DND-41 (cell line): ENCODE measurements at regions not wholly inside any gene's neighbourhood (a gene's known extent, or its start where the extent isn't known, plus 50 kb on each side); places are given as distances from the start of the nearest gene placed in this dataset.

Experiments used
- ATAC-seq: fragments of 200-7000 bp; cut with Tn5 transposase; 3 replicates; pipeline ENCODE4 v1.9.1; 2021; ENCODE audit warnings: low read depth; ENCODE audit not compliant: insufficient read depth
- DNase-seq: peaks from one replicate; pipeline ENCODE4 v3.0.0-alpha.2; 2020
- H2AFZ ChIP-seq: 2 replicates; pipeline ENCODE4 v1.6.0; 2012; ENCODE audit warnings: low read depth, low read length
- H3K27ac ChIP-seq: 2 replicates; pipeline ENCODE4 v1.5.1; 2012; ENCODE audit warnings: low read length, inconsistent platforms
- H3K27me3 ChIP-seq: fragments of 200-600 bp; sonication (generic); 2 replicates; pipeline ENCODE4 v1.6.0; 2012; ENCODE audit warnings: low read length, mild to moderate bottlenecking, inconsistent platforms; ENCODE audit not compliant: insufficient read depth, poor library complexity
- H3K36me3 ChIP-seq: 2 replicates; pipeline ENCODE4 v1.5.1; 2012; ENCODE audit warnings: low read length, inconsistent platforms; ENCODE audit not compliant: insufficient read depth
- H3K4me1 ChIP-seq: 2 replicates; pipeline ENCODE4 v1.5.1; 2012; ENCODE audit warnings: mild to moderate bottlenecking, low read length; ENCODE audit not compliant: insufficient read depth
- H3K4me2 ChIP-seq: 2 replicates; pipeline ENCODE4 v1.6.0; 2012; ENCODE audit warnings: mild to moderate bottlenecking, moderate library complexity, low read length, inconsistent platforms; ENCODE audit not compliant: insufficient read depth
- H3K4me3 ChIP-seq, 2 experiments: fragments of 200-600 bp in 1 of 2; shearing (Covaris generic) in 1 of 2; 2 replicates each; pipeline ENCODE4 v1.5.1; 2012 to 2016; ENCODE audit warnings: inconsistent platforms in 2 of 2, low read length in 2 of 2, mild to moderate bottlenecking in 2 of 2, low read depth in 1 of 2, moderate library complexity in 1 of 2
- H3K79me2 ChIP-seq: 2 replicates; pipeline ENCODE4 v1.6.0; 2012; ENCODE audit warnings: low read length, inconsistent platforms; ENCODE audit not compliant: insufficient read depth
- H3K9ac ChIP-seq: 2 replicates; pipeline ENCODE4 v1.6.0; 2012; ENCODE audit warnings: low read depth, mild to moderate bottlenecking, inconsistent platforms, low read length, moderate library complexity
- H3K9me3 ChIP-seq: 2 replicates; pipeline ENCODE4 v1.5.1; 2012; ENCODE audit warnings: low read length, moderate library complexity, mild to moderate bottlenecking, inconsistent platforms; ENCODE audit not compliant: insufficient read depth, severe bottlenecking
- H4K20me1 ChIP-seq: 2 replicates; pipeline ENCODE4 v1.6.0; 2012; ENCODE audit warnings: low read length; ENCODE audit not compliant: insufficient read depth
- EZH2 ChIP-seq: IDR thresholded peaks from 3 replicates; pipeline ENCODE4 v1.6.1; 2012; ENCODE audit warnings: borderline replicate concordance, low read depth, mild to moderate bottlenecking, moderate library complexity, low read length, inconsistent platforms; ENCODE audit not compliant: severe bottlenecking
- TF ChIP-seq, protein P1 (sequence below): IDR thresholded peaks from 2 replicates; pipeline ENCODE4 v1.5.1; 2012; ENCODE audit warnings: borderline replicate concordance, low read length, moderate library complexity, mild to moderate bottlenecking; ENCODE audit not compliant: poor library complexity, severe bottlenecking; ENCODE audit errors: extremely low read depth

DNA sequence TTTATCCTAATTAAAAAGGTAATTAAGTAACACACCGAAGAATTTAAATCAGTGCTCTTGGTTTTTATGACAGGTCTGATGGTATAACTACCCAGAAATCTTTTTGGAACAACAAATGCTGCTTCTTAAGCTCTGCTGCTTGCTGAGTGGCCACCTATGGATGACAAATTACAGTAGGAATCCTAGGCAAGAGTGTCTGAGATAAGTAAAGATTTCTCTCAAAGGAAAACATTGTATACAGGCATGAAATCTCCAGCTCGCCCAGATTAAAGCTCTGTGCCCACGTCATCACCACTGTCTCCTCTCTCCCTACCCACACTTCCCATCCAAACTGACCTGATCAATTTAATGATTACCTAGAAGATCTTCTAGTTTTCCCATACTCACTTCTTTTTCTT lies 1083.0 kb upstream of the MAP3K7 start:
- Histone ChIP-seq H3K36me3 (no peaks in the 10 kb centered on the region), H3K4me3 (no peak overlapping the region), H3K4me2 (no peak overlapping the region), H4K20me1 (no peaks in the 10 kb centered on the region), H2AFZ (no peak overlapping the region), H3K4me1 (no peaks in the 10 kb centered on the region), H3K9ac (no peak overlapping the region), H3K79me2 (no peaks in the 10 kb centered on the region), H3K9me3 (no peaks in the 10 kb centered on the region), H3K27me3 (no peaks in the 10 kb centered on the region), H3K27ac (no peak overlapping the region)
- DNase-seq (no peak), ATAC-seq (no peak)
- no peak for TF ChIP-seq EZH2
- TF ChIP-seq, protein P1, sequence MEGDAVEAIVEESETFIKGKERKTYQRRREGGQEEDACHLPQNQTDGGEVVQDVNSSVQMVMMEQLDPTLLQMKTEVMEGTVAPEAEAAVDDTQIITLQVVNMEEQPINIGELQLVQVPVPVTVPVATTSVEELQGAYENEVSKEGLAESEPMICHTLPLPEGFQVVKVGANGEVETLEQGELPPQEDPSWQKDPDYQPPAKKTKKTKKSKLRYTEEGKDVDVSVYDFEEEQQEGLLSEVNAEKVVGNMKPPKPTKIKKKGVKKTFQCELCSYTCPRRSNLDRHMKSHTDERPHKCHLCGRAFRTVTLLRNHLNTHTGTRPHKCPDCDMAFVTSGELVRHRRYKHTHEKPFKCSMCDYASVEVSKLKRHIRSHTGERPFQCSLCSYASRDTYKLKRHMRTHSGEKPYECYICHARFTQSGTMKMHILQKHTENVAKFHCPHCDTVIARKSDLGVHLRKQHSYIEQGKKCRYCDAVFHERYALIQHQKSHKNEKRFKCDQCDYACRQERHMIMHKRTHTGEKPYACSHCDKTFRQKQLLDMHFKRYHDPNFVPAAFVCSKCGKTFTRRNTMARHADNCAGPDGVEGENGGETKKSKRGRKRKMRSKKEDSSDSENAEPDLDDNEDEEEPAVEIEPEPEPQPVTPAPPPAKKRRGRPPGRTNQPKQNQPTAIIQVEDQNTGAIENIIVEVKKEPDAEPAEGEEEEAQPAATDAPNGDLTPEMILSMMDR, result no peak

DNA sequence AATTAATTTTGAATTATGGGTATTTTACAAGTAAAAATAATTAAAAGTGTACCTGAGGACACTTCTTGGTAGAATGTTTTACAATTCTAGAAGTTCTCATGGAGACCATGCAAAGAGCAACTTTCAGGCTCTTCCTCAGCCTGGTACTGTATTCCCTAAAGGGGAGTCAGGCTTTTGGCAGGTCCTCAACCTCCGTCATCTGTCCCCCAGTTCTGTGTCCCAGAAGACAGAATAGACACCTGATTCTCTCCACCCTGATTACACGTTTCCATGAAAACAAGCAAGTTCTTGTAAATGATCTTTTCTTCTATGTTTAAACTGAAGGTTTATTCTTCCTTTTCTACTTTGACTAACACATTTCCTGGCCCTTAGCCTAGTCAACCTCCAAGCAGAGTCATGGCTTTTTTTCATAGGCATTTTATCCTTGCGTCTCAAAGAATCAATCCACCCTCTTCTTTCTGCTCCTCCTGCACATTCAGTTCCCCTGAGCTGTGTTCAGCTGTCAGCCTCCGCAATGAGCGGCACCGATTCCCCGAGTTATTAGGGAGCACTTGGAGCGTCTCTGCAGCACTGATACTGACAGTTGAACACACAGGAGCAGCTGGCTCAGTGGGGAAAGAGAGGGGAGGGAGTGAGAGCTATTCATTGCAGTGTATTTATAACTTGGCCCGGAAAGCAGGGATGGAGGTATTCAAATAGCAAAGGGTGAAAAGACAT lies 1082.4 kb upstream of the MAP3K7 start:
- no peak overlapping the region for H3K4me2 ChIP-seq

DNA sequence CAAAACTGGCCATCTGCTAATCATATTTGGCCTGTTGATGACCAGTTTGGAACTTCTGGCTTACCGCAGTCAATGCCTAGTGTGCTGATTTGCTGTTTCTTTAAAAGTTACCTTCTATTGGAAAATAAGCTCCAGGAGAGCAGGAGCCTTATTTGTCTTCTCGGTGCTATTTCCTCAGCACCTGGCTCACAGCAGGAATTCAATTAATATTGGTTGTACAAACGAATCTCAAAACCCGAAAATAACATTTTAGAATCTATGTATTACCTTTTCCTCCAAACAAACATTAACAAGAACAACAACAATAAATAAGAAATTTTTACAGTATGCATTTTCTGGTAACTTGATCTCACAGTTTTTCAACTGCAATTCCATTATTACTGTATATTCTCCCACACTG lies 1080.7 kb upstream of the MAP3K7 start:
- Histone ChIP-seq H3K79me2 (no peaks in the 10 kb centered on the region), H3K27ac (no peak overlapping the region), H3K9ac (no peak overlapping the region), H3K4me1 (no peaks in the 10 kb centered on the region), H2AFZ (no peak overlapping the region), H3K36me3 (no peaks in the 10 kb centered on the region), H3K4me2 (no peak overlapping the region), H3K4me3 (no peak overlapping the region), H3K9me3 (no peaks in the 10 kb centered on the region), H3K27me3 (no peaks in the 10 kb centered on the region), H4K20me1 (no peaks in the 10 kb centered on the region)
- ATAC-seq (no peak), DNase-seq (no peak)
- TF ChIP-seq EZH2, result no peak
- TF ChIP-seq, protein P1, result no peak

More for the DNA sequence above, 1082.4 kb upstream of the MAP3K7 start:
- ATAC-seq, result no peak
- Histone ChIP-seq H3K4me1 (no peaks in the 10 kb centered on the region), H3K27me3 (no peaks in the 10 kb centered on the region), H4K20me1 (no peaks in the 10 kb centered on the region), H3K27ac (no peak overlapping the region), H3K4me3 (no peak overlapping the region), H2AFZ (no peak overlapping the region), H3K36me3 (no peaks in the 10 kb centered on the region), H3K9me3 (no peaks in the 10 kb centered on the region), H3K79me2 (no peaks in the 10 kb centered on the region), H3K9ac (no peak overlapping the region)
- no peak for DNase-seq
- TF ChIP-seq, protein P1, result no peak
- TF ChIP-seq EZH2, result no peak
